ENCODE measurements at regions not wholly inside any gene's neighbourhood (a gene's known extent, or its start where the extent isn't known, plus 50 kb on each side); places are given as distances from the start of the nearest gene placed in this dataset.

DNA sequence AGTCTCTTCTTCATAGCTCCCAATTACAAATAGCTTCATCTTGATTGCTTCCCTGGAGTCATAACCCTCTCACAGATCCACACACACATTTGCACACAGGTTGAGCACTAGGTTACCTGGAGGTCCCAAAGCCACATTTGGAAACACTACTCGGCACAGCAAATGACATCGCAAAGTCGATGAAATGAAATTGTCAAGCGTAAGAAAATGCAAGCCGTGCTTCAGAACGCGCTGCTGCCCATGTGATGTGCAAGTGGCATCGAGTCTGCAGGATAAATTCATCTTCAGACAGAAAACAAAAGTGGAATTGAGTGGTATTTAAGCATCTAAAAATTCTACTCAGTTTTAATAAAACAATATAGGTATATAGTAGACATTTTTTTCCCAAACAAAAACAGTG, 298.0 kb downstream of the TFAP2C start:
- TF ChIP-seq EP300 (IDR thresholded peaks at IDR 0.05) (no peak), CTCF (IDR thresholded peaks at IDR 0.05) (no peak), POLR2A (IDR thresholded peaks at IDR 0.05; ENCODE audit: low read depth) (no peak)

All from esophagus muscularis mucosa (tissue), 4 donors.